GM12801 (cell line): ENCODE measurements at regions not wholly inside any gene's neighbourhood (a gene's known extent, or its start where the extent isn't known, plus 50 kb on each side); places are given as distances from the start of the nearest gene placed in this dataset.

Source experiments
- TF ChIP-seq, protein P1 (sequence below): IDR thresholded peaks from one replicate; pipeline ENCODE4 v1.5.1; 2011; ENCODE audit warnings: control low read depth; ENCODE audit not compliant: insufficient read length; ENCODE audit errors: extremely low read depth

DNA sequence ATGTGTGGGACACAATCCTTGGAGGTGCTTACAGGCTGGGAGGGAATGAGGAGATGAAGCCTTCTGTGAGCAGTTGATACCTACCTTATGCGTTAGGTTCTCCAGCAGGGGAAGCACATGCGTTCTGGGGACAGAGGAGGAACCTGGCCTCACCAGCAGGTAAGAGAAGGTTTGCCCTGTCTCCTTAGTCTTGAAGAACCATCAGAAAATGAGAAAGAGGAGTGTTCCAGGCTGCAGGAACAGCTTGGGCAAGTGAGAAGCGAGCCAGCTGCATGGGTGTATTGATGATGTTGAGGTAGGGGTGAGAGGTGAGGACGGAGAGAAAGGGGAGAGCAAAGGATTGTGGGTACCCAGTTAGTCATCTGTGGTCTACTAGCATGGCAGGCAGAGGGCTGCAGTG, 156.9 kb upstream of the MVB12B start:
- TF ChIP-seq, protein P1, sequence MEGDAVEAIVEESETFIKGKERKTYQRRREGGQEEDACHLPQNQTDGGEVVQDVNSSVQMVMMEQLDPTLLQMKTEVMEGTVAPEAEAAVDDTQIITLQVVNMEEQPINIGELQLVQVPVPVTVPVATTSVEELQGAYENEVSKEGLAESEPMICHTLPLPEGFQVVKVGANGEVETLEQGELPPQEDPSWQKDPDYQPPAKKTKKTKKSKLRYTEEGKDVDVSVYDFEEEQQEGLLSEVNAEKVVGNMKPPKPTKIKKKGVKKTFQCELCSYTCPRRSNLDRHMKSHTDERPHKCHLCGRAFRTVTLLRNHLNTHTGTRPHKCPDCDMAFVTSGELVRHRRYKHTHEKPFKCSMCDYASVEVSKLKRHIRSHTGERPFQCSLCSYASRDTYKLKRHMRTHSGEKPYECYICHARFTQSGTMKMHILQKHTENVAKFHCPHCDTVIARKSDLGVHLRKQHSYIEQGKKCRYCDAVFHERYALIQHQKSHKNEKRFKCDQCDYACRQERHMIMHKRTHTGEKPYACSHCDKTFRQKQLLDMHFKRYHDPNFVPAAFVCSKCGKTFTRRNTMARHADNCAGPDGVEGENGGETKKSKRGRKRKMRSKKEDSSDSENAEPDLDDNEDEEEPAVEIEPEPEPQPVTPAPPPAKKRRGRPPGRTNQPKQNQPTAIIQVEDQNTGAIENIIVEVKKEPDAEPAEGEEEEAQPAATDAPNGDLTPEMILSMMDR: no peak

DNA sequence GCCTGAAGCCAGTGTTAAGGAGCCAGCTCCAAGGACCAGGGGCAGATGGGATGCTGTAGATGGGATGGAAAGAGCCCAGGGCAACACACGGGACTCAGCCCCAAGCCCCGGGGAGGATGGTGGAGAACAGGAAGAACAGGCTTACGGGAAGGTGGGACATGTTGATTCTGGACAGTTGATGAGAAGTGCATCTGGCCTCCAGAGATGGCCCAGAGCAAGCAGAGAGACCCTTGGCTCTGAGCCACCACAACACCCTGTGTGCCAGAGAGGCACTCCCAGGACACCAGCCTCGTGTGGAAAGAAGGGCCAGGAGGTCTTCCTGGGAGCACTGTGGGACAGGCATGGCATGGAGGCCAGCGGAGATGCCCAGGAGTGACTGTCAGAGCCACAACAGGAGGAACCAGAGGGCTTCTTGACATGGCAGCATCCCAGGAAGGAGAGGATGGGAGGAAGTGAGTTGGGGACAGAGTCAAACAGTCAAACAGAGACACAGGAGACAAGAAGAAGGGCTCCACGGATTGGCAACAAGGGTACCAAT, 156.3 kb upstream of the MVB12B start:
- TF ChIP-seq, protein P1: no peak

DNA sequence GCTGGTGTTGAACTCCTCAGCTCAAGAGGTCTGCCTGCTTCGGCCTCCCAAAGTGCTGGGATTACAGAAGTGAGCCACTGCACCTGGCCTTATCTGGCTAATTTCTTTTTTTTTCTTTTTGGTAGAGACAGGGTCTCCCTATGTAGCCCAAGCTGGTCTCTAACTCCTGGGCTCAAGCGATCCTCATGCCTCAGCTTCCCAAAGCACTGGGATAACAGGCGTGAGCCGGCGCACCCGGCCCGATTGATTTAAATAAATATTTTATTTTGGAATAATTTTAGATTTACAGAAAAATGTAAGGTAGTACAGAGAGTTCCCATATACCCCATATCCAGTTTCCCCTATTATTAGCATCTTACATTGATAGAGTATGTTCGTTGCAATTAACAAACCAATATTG, 155.0 kb upstream of the MVB12B start:
- TF ChIP-seq, protein P1: no peak

DNA sequence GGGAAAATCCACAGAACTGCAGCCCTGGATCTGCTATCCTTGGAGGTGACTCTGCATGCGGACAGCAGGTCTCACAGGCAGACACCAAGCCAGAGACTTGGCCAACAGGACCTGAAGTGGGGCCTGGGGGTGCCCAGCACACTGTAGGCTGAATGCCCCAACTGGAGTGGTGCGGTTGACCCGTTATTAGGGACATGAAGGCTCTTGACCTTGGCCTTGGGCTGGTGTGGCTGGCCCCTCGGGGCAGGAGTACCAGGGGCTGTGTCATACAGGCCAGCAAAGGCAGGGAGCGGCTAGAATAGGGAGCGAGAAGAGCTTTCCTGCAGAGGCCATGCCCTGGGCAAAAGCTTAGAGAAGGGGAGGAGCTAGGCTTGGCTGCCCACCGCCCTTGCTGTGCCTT, 153.2 kb upstream of the MVB12B start:
- TF ChIP-seq, protein P1: no peak

DNA sequence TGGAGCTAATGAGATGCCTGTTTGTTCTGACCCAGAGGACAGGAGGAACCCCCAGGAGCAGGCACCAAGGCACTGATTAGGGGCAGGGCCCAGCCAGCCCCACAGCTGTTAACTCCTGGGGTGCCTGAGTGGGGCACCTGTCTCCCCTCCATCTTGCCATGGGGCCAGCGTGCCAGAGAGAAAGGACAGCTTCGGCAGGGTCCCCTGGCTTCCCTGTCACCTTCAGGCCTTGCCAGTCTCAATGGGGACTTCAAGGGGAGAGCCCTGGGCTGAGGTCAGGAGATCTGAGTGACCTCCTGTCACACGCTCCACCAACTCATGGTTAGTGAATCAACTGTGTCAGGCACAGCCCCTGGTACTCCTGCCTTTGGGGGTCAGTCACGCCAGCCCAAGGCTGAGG, 152.7 kb upstream of the MVB12B start:
- TF ChIP-seq, protein P1: no peak

DNA sequence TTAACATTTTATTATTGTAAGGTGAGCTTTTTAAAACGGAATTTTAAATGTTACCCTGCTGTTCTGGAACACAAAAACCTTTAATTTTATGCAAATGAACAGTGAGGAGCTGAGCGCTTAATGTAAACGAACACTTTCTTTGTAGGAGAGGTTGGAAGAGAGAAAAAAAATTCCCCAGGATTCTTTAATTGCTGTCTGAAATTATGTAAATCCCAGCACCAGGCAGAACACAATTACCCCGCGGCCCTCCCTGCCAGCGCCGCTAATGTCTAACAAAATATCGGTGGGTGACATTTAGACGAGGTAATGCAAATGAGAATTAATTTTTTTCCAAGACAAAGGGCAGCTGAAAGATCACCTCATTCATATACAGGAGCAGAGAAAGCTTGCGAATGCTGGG, 143.4 kb upstream of the MVB12B start:
- TF ChIP-seq, protein P1: no peak

DNA sequence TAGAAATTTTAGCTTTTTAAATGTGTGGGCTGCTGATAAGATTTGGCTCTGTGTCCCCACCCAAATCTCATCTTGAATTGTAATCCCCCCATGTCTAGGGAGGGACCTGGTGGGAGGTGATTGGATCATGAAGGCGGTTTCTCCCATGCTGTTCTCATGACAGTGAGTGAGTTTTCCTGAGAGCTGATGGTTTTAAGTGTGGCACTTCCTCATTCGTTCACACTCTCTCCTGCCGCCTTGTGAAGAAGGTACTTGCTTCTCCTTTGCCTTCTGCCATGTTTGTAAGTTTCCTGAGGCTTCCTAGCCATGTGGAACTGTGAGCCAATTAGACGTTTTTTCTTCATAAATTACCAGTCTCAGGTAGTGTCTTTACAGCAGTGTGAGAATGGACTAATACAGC, 127.8 kb upstream of the MVB12B start:
- TF ChIP-seq, protein P1: no peak

DNA sequence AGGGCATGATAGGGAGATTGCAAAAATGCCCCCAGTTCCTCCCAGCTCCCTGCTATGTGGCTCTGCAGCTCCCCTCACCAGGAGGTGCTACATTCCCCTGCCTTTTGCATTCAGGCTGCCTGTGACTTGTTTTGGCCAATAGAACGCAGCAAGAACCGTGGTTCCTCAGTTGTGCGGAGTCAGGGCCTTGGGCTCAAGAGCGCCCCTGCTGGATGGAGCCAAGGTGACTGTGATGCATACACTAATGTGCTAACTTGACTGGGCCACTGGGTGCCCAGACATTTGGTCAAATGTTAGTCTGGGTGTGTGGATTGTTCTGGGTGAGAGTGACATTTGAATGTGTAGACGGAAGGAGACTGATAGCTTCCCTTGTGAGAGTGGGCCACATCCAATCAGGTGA, 123.3 kb upstream of the MVB12B start:
- TF ChIP-seq, protein P1: no peak
